A673 (cell line): ENCODE measurements at regions not wholly inside any gene's neighbourhood (a gene's known extent, or its start where the extent isn't known, plus 50 kb on each side); places are given as distances from the start of the nearest gene placed in this dataset.

Experiments used
- CTCF ChIP-seq: fragments of 300-800, 200-600 bp; sonication (generic); conservative IDR thresholded peaks from 2 replicates; pipeline ENCODE4 v1.5.1; 2017; ENCODE audit warnings: low read depth, mild to moderate bottlenecking, antibody characterized with exemption, low read length, moderate library complexity, mixed read lengths
- EZH2 ChIP-seq: fragments of 200-600 bp; sonication (generic); IDR thresholded peaks from 2 replicates; pipeline ENCODE4 v1.6.1; 2017; ENCODE audit warnings: borderline replicate concordance, low read depth, mild to moderate bottlenecking, mixed read lengths, antibody characterized with exemption, low read length; ENCODE audit not compliant: poor library complexity, severe bottlenecking

- TF ChIP-seq CTCF (no peak), EZH2 (no peak)
Observed at GRCh38 chr6:94801344-94801743, 776.0 kb upstream of the MANEA start.
